GM23338 (cell line): ENCODE measurements at regions not wholly inside any gene's neighbourhood (a gene's known extent, or its start where the extent isn't known, plus 50 kb on each side); places are given as distances from the start of the nearest gene placed in this dataset.

ENCODE experiments used
- ATAC-seq: fragments of 200-7000 bp; cut with Tn5 transposase; 3 replicates; pipeline ENCODE4 v1.9.1; 2020
- DNase-seq: peaks from one replicate; pipeline ENCODE4 v3.0.0-alpha.2; 2015; ENCODE audit warnings: low spot score
- H2AFZ ChIP-seq: fragments of 200-600 bp; sonication (generic); 2 replicates; pipeline ENCODE4 v1.8.0; 2016; ENCODE audit warnings: antibody characterized with exemption, mild to moderate bottlenecking, moderate library complexity
- H3F3A ChIP-seq: fragments of 200-600 bp; sonication (generic); replicated peaks from 2 replicates; pipeline ENCODE4 v1.8.0; 2017; ENCODE audit warnings: antibody characterized with exemption, mixed run types, low read depth
- H3K27ac ChIP-seq: fragments of 200-600 bp; sonication (generic); 2 replicates; pipeline ENCODE4 v1.6.1; 2016; ENCODE audit warnings: low read depth
- H3K27me3 ChIP-seq: fragments of 200-600 bp; sonication (generic); 2 replicates; pipeline ENCODE4 v1.8.0; 2016; ENCODE audit warnings: mild to moderate bottlenecking, mixed run types, moderate library complexity; ENCODE audit not compliant: insufficient read depth
- H3K36me3 ChIP-seq: fragments of 200-600 bp; sonication (generic); 2 replicates; pipeline ENCODE4 v1.8.0; 2016; ENCODE audit warnings: mild to moderate bottlenecking; ENCODE audit not compliant: insufficient read depth
- H3K4me1 ChIP-seq: fragments of 200-600 bp; sonication (generic); 2 replicates; pipeline ENCODE4 v1.8.0; 2016; ENCODE audit warnings: mild to moderate bottlenecking, moderate library complexity; ENCODE audit not compliant: insufficient read depth
- H3K4me2 ChIP-seq: fragments of 200-600 bp; sonication (generic); 2 replicates; pipeline ENCODE4 v1.7.1; 2017; ENCODE audit warnings: mixed run types
- H3K4me3 ChIP-seq: fragments of 200-600 bp; sonication (generic); 2 replicates; pipeline ENCODE4 v1.6.1; 2016; ENCODE audit warnings: mixed run types
- H3K79me2 ChIP-seq: fragments of 200-600 bp; sonication (generic); replicated peaks from 2 replicates; pipeline ENCODE4 v1.8.0; 2017; ENCODE audit warnings: mild to moderate bottlenecking; ENCODE audit not compliant: insufficient read depth
- H3K9me2 ChIP-seq: fragments of 200-600 bp; sonication (generic); 2 replicates; pipeline ENCODE4 v1.8.0; 2017; ENCODE audit not compliant: insufficient read depth
- H4K20me1 ChIP-seq: fragments of 200-600 bp; sonication (generic); replicated peaks from 2 replicates; pipeline ENCODE4 v1.8.0; 2017; ENCODE audit warnings: mild to moderate bottlenecking; ENCODE audit not compliant: insufficient read depth
- H3K27ac Mint-ChIP-seq: 2 replicates; pipeline ENCODE4 v1.8.0; 2020; ENCODE audit warnings: inconsistent platforms, mild to moderate bottlenecking, moderate library complexity, mixed read lengths
- H3K27me3 Mint-ChIP-seq: 3 replicates; pipeline ENCODE4 v1.8.0; 2022; ENCODE audit warnings: low read depth, mild to moderate bottlenecking, moderate library complexity, mixed read lengths, inconsistent platforms; ENCODE audit not compliant: insufficient read depth, poor library complexity
- H3K36me3 Mint-ChIP-seq: 3 replicates; pipeline ENCODE4 v1.8.0; 2021; ENCODE audit warnings: low read depth, mild to moderate bottlenecking, inconsistent platforms, moderate library complexity, mixed read lengths
- H3K4me1 Mint-ChIP-seq: 3 replicates; pipeline ENCODE4 v1.8.0; 2020; ENCODE audit warnings: mild to moderate bottlenecking, inconsistent platforms, mixed read lengths
- H3K4me3 Mint-ChIP-seq: 3 replicates; pipeline ENCODE4 v1.8.0; 2021; ENCODE audit warnings: moderate library complexity, mild to moderate bottlenecking, inconsistent platforms, mixed read lengths
- H3K9me3 Mint-ChIP-seq: 3 replicates; pipeline ENCODE4 v1.8.0; 2020; ENCODE audit warnings: moderate library complexity, mild to moderate bottlenecking, inconsistent platforms, mixed read lengths
- CTCF ChIP-seq, 2 experiments: fragments of 200-600 bp in 1 of 2; sonication (generic) in 1 of 2; conservative IDR thresholded peaks; 2 replicates each; pipeline versions ENCODE4 v1.5.1 to v1.6.1; 2016 to 2017; ENCODE audit warnings: antibody characterized with exemption in 2 of 2, low read depth in 2 of 2, mild to moderate bottlenecking in 2 of 2, moderate library complexity in 1 of 2
- EZH2 ChIP-seq: fragments of 200-600 bp; sonication (generic); IDR thresholded peaks from one replicate; pipeline ENCODE4 v1.8.0; 2017; ENCODE audit warnings: antibody characterized with exemption, mild to moderate bottlenecking, low read depth; ENCODE audit not compliant: unreplicated experiment
- POLR2AphosphoS5 ChIP-seq: IDR thresholded peaks from 2 replicates; pipeline ENCODE4 v1.6.1; 2016; ENCODE audit warnings: antibody characterized with exemption, low read depth
- STAT1 ChIP-seq: IDR thresholded peaks from one replicate; pipeline ENCODE4 v1.6.1; 2016; ENCODE audit warnings: antibody characterized with exemption; ENCODE audit not compliant: unreplicated experiment
- ZNF462 ChIP-seq: fragments of 250-450 bp; sonication (Bioruptor Pico); IDR thresholded peaks from 2 replicates; pipeline ENCODE4 v1.5.0; 2020; ENCODE audit warnings: mild to moderate bottlenecking, moderate library complexity

- no peak overlapping the region for H3K27ac Mint-ChIP-seq
- H3K9me3 Mint-ChIP-seq = no peaks in the 10 kb centered on the region
- H3K27ac ChIP-seq = no peak overlapping the region
- no peaks in the 10 kb centered on the region for H3K4me1 ChIP-seq
- H2AFZ ChIP-seq = no peak overlapping the region
- no peak overlapping the region for H3K4me3 Mint-ChIP-seq
- TF ChIP-seq EZH2 = no peak
- TF ChIP-seq ZNF462 (CRISPR knock-in tag) = no peak
- no peak for TF ChIP-seq POLR2AphosphoS5
- no peak for TF ChIP-seq STAT1
- no peak for TF ChIP-seq CTCF (conservative IDR thresholded peaks at IDR 0.05; ENCODE audit: low read depth in 2 of 2)
- ATAC-seq = no peak
- no peak for DNase-seq
- peaks cover 5% of the 10 kb centered on the region; the same call in 2 of the 3 replicates for H3K4me1 Mint-ChIP-seq
- no peaks in the 10 kb centered on the region for H3K36me3 ChIP-seq
- H3K27me3 Mint-ChIP-seq = peaks cover 2% of the 10 kb centered on the region
- H4K20me1 ChIP-seq = no peaks in the 10 kb centered on the region
- no peaks in the 10 kb centered on the region for H3K36me3 Mint-ChIP-seq
- H3K4me2 ChIP-seq = no peak overlapping the region
- no peaks in the 10 kb centered on the region for H3K79me2 ChIP-seq
- no peaks in the 10 kb centered on the region for H3F3A ChIP-seq
- no peaks in the 10 kb centered on the region for H3K9me2 ChIP-seq
- no peak overlapping the region for H3K4me3 ChIP-seq
- no peaks in the 10 kb centered on the region for H3K27me3 ChIP-seq
Observed at GRCh38 chr4:33162122-33162521, 2442.0 kb downstream of the PCDH7 start.
